H9 (cell line): ENCODE measurements at regions not wholly inside any gene's neighbourhood (a gene's known extent, or its start where the extent isn't known, plus 50 kb on each side); places are given as distances from the start of the nearest gene placed in this dataset.

Source experiments
- DNase-seq: peaks from one replicate; pipeline ENCODE4 v3.0.0-alpha.2; 2017
- H2AFZ ChIP-seq: one replicate; pipeline ENCODE4 v1.6.1; 2013; ENCODE audit warnings: mild to moderate bottlenecking, low read length, control low read depth, moderate library complexity
- H2AK5ac ChIP-seq: 2 replicates; pipeline ENCODE4 v1.6.1; 2013; ENCODE audit warnings: low read length, control low read depth, mixed read lengths; ENCODE audit not compliant: insufficient read length
- H2BK120ac ChIP-seq: one replicate; pipeline ENCODE4 v1.6.1; 2013; ENCODE audit warnings: low read depth, mild to moderate bottlenecking, low read length, control low read depth, inconsistent platforms; ENCODE audit not compliant: poor library complexity, severe bottlenecking
- H2BK12ac ChIP-seq: 2 replicates; pipeline ENCODE4 v1.6.1; 2013; ENCODE audit warnings: low read length, control low read depth, mixed read lengths, low read depth; ENCODE audit not compliant: insufficient read length
- H2BK15ac ChIP-seq: 2 replicates; pipeline ENCODE4 v1.6.1; 2013; ENCODE audit warnings: low read depth, low read length, control low read depth
- H2BK20ac ChIP-seq: one replicate; pipeline ENCODE4 v1.6.1; 2013; ENCODE audit warnings: low read depth, mild to moderate bottlenecking, low read length, control low read depth, inconsistent platforms; ENCODE audit not compliant: poor library complexity, severe bottlenecking
- H2BK5ac ChIP-seq: 2 replicates; pipeline ENCODE4 v1.6.1; 2013; ENCODE audit warnings: low read length, control low read depth, mixed read lengths; ENCODE audit not compliant: insufficient read length
- H3K14ac ChIP-seq: 2 replicates; pipeline ENCODE4 v1.6.1; 2013; ENCODE audit warnings: low read length, control low read depth; ENCODE audit not compliant: insufficient read depth
- H3K18ac ChIP-seq: 2 replicates; pipeline ENCODE4 v1.6.1; 2013; ENCODE audit warnings: low read depth, mild to moderate bottlenecking, mixed read lengths, low read length, control low read depth; ENCODE audit not compliant: insufficient read length
- H3K23ac ChIP-seq: 2 replicates; pipeline ENCODE4 v1.6.1; 2013; ENCODE audit warnings: low read length, control low read depth, mixed read lengths, low read depth; ENCODE audit not compliant: insufficient read length
- H3K23me2 ChIP-seq: 2 replicates; pipeline ENCODE4 v1.6.1; 2013; ENCODE audit warnings: low read depth, mild to moderate bottlenecking, mixed read lengths, low read length, control low read depth; ENCODE audit not compliant: insufficient read length, poor library complexity, severe bottlenecking
- H3K27ac ChIP-seq: 2 replicates; pipeline ENCODE4 v1.5.1; 2013; ENCODE audit warnings: low read length, control low read depth, mixed read lengths, low read depth; ENCODE audit not compliant: insufficient read length
- H3K27me3 ChIP-seq: 2 replicates; pipeline ENCODE4 v1.6.1; 2013; ENCODE audit warnings: low read length, control low read depth, inconsistent platforms; ENCODE audit not compliant: insufficient read depth
- H3K4ac ChIP-seq: 2 replicates; pipeline ENCODE4 v1.6.1; 2013; ENCODE audit warnings: low read depth, mild to moderate bottlenecking, control low read depth, inconsistent platforms, low read length, moderate library complexity
- H3K4me1 ChIP-seq: 2 replicates; pipeline ENCODE4 v1.6.1; 2013; ENCODE audit warnings: low read length, control low read depth, inconsistent platforms; ENCODE audit not compliant: insufficient read depth
- H3K4me2 ChIP-seq: 2 replicates; pipeline ENCODE4 v1.6.1; 2013; ENCODE audit warnings: low read length, control low read depth, mixed read lengths; ENCODE audit not compliant: insufficient read length, insufficient read depth
- H3K56ac ChIP-seq: 2 replicates; pipeline ENCODE4 v1.6.1; 2013; ENCODE audit warnings: low read depth, mild to moderate bottlenecking, mixed read lengths, low read length, control low read depth; ENCODE audit not compliant: insufficient read length
- H3K79me1 ChIP-seq: 2 replicates; pipeline ENCODE4 v1.6.1; 2013; ENCODE audit warnings: low read depth, mild to moderate bottlenecking, moderate library complexity, low read length, control low read depth, inconsistent platforms; ENCODE audit not compliant: insufficient read depth, poor library complexity, severe bottlenecking
- H3K79me2 ChIP-seq: 2 replicates; pipeline ENCODE4 v1.6.1; 2013; ENCODE audit warnings: low read length, control low read depth, inconsistent platforms; ENCODE audit not compliant: insufficient read depth
- H3K9ac ChIP-seq: 2 replicates; pipeline ENCODE4 v1.6.1; 2013; ENCODE audit warnings: low read length, control low read depth, mixed read lengths; ENCODE audit not compliant: insufficient read length; ENCODE audit errors: extremely low read depth
- H3K9me3 ChIP-seq: one replicate; pipeline ENCODE4 v1.6.1; 2013; ENCODE audit warnings: low read depth, low read length, inconsistent platforms; ENCODE audit not compliant: control insufficient read depth
- H3T11ph ChIP-seq: one replicate; pipeline ENCODE4 v1.6.1; 2013; ENCODE audit warnings: mild to moderate bottlenecking, low read length, control low read depth, inconsistent platforms
- H4K20me1 ChIP-seq: one replicate; pipeline ENCODE4 v1.6.1; 2013; ENCODE audit not compliant: control insufficient read depth, insufficient read length, insufficient read depth
- H4K5ac ChIP-seq: 2 replicates; pipeline ENCODE4 v1.6.1; 2013; ENCODE audit warnings: low read depth, mild to moderate bottlenecking, mixed read lengths, low read length, control low read depth; ENCODE audit not compliant: insufficient read length
- H4K8ac ChIP-seq: replicated peaks from 2 replicates; pipeline ENCODE4 v1.6.1; 2013; ENCODE audit warnings: low read length, control low read depth, mixed read lengths, low read depth; ENCODE audit not compliant: insufficient read length
- H4K91ac ChIP-seq: 2 replicates; pipeline ENCODE4 v1.6.1; 2013; ENCODE audit warnings: low read depth, mild to moderate bottlenecking, moderate library complexity, mixed read lengths, low read length, control low read depth; ENCODE audit not compliant: insufficient read length
- H3K27ac Mint-ChIP-seq, 3 experiments: 2 replicates in 2 of 3; 3 replicates in 1 of 3; pipeline ENCODE4 v1.8.0; 2020 to 2021; ENCODE audit warnings: mixed read lengths in 3 of 3, mild to moderate bottlenecking in 1 of 3, moderate library complexity in 1 of 3
- H3K27me3 Mint-ChIP-seq: 2 replicates; pipeline ENCODE4 v1.8.0; 2021; ENCODE audit warnings: low read depth, mild to moderate bottlenecking, moderate library complexity, mixed read lengths
- H3K36me3 Mint-ChIP-seq, 3 experiments: 2 replicates in 2 of 3; 3 replicates in 1 of 3; pipeline ENCODE4 v1.8.0; 2020 to 2021; ENCODE audit warnings: low read depth in 3 of 3, mixed read lengths in 3 of 3; ENCODE audit not compliant: insufficient read depth in 1 of 3
- H3K4me1 Mint-ChIP-seq, 2 experiments: 2 replicates each; pipeline ENCODE4 v1.8.0; 2020; ENCODE audit warnings: mixed read lengths in 2 of 2
- H3K4me3 Mint-ChIP-seq, 2 experiments: 2 replicates in 1 of 2; 3 replicates in 1 of 2; pipeline ENCODE4 v1.8.0; 2020 to 2021; ENCODE audit warnings: mild to moderate bottlenecking in 2 of 2, mixed read lengths in 2 of 2, moderate library complexity in 1 of 2
- H3K9me3 Mint-ChIP-seq, 2 experiments: 2 replicates in 1 of 2; 3 replicates in 1 of 2; pipeline ENCODE4 v1.8.0; 2020; ENCODE audit warnings: mild to moderate bottlenecking in 2 of 2, mixed read lengths in 2 of 2, moderate library complexity in 1 of 2
- WGBS: extraction: QIAGEN DNeasy Blood & Tissue Kit; methylation state at CpG from one replicate; pipeline ENCODE4 v1.1.7; 2013; ENCODE audit warnings: missing lambda C conversion rate, low lambda C conversion rate, mixed read lengths; ENCODE audit not compliant: insufficient read length; ENCODE audit errors: extremely low coverage; 5-methylcytosine and 5-hydroxymethylcytosine counted together
- TF ChIP-seq, protein P1 (sequence below): fragments of 200-600 bp; sonication (generic); conservative IDR thresholded peaks from 3 replicates; pipeline ENCODE4 v1.8.0; 2021; ENCODE audit warnings: antibody characterized with exemption, mild to moderate bottlenecking

DNA sequence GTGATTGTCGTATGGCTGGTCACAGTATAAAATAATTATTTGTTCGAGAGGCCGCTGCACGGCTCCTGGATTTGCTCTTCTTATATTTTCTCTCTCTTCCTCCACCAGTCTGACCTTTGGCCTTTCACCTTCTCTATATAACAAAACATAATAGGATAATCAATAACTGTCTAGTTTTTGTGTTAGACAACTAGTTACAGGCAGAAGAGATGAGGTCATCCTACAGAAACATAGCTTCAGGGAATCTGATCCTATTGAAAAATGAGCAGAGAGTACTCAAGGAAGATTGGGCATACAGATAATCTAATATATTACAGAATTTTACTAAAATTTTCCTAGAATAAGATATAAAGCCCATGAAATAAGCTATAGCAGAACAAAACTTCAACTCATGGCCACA, 731.3 kb upstream of the SLC39A10 start:
- Histone ChIP-seq H2BK12ac (no peak overlapping the region), H3K79me1 (no peaks in the 10 kb centered on the region), H4K20me1 (no peaks in the 10 kb centered on the region), H3K23me2 (no peaks in the 10 kb centered on the region), H3K79me2 (no peaks in the 10 kb centered on the region), H3K56ac (no peak overlapping the region), H2AK5ac (no peak overlapping the region), H3K4me1 (no peaks in the 10 kb centered on the region), H4K8ac (no peak overlapping the region), H2BK20ac (no peak overlapping the region), H2AFZ (no peak overlapping the region), H3T11ph (no peak overlapping the region), H3K9me3 (no peaks in the 10 kb centered on the region), H3K4ac (no peak overlapping the region), H2BK5ac (no peak overlapping the region), H3K14ac (no peak overlapping the region), H4K5ac (no peak overlapping the region), H3K9ac (no peak overlapping the region), H4K91ac (no peak overlapping the region), H2BK120ac (no peak overlapping the region), H2BK15ac (no peak overlapping the region), H3K4me2 (no peak overlapping the region), H3K23ac (no peak overlapping the region), H3K18ac (no peak overlapping the region), H3K27me3 (no peaks in the 10 kb centered on the region), H3K27ac (no peak overlapping the region)
- no CpG with 5 or more reads among the region's 4 CpGs for WGBS
- no peak overlapping the region for H3K27ac Mint-ChIP-seq
- H3K4me3 Mint-ChIP-seq = no peak overlapping the region
- TF ChIP-seq, protein P1, sequence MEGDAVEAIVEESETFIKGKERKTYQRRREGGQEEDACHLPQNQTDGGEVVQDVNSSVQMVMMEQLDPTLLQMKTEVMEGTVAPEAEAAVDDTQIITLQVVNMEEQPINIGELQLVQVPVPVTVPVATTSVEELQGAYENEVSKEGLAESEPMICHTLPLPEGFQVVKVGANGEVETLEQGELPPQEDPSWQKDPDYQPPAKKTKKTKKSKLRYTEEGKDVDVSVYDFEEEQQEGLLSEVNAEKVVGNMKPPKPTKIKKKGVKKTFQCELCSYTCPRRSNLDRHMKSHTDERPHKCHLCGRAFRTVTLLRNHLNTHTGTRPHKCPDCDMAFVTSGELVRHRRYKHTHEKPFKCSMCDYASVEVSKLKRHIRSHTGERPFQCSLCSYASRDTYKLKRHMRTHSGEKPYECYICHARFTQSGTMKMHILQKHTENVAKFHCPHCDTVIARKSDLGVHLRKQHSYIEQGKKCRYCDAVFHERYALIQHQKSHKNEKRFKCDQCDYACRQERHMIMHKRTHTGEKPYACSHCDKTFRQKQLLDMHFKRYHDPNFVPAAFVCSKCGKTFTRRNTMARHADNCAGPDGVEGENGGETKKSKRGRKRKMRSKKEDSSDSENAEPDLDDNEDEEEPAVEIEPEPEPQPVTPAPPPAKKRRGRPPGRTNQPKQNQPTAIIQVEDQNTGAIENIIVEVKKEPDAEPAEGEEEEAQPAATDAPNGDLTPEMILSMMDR = no peak
- H3K36me3 Mint-ChIP-seq = no peaks in the 10 kb centered on the region
- H3K9me3 Mint-ChIP-seq = no peaks in the 10 kb centered on the region
- no peak for DNase-seq
- H3K27me3 Mint-ChIP-seq = no peaks in the 10 kb centered on the region
- peaks cover 4 to 9% of the 10 kb centered on the region in 2 experiments; a peak in 1 of 4 replicates for H3K4me1 Mint-ChIP-seq
